ENCODE measurements at regions not wholly inside any gene's neighbourhood (a gene's known extent, or its start where the extent isn't known, plus 50 kb on each side); places are given as distances from the start of the nearest gene placed in this dataset.

DNA sequence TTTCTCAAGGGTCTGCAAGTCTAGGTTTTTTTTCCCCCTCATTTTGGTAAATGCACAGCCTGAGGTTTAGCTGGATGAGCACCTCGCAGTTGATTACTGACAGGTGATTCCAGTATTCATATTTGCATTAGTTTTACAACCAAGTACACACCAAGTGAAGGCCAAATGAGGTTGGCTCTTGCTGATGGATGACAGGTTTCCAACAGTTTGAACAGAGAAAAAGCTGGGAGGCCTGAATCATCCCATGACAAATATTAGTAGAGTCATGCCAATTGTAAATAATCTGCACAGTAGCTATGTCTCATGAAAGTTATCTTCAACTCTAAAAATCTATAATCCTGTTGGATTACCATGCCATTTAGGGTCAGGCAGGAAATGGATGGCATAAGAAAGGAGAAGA lies 399.8 kb downstream of the HTR7 start:
- intact Hi-C loops (cut with micrococcal nuclease; ENCODE audit: unreplicated experiment) = no loop called here
- H3K27ac ChIP-seq (ENCODE audit: low read depth, low read length, poor library complexity, severe bottlenecking) = no peak overlapping the region
- no peaks in the 10 kb centered on the region for H3K36me3 ChIP-seq (ENCODE audit: insufficient read depth, low read length)
- no peak overlapping the region for H3K4me3 ChIP-seq (ENCODE audit: low read depth, low read length, poor library complexity, severe bottlenecking)
- no peaks in the 10 kb centered on the region for H4K20me1 ChIP-seq (ENCODE audit: insufficient read depth, low read length)
- no TSS peak for BruUV-seq (replicated peaks)
- DNase-seq (ENCODE audit: low spot score) = no peak
- TF ChIP-seq EZH2phosphoT487 (IDR thresholded peaks at IDR 0.05; ENCODE audit: borderline replicate concordance, low read depth, low read length) = no peak
- TF ChIP-seq, protein P1, sequence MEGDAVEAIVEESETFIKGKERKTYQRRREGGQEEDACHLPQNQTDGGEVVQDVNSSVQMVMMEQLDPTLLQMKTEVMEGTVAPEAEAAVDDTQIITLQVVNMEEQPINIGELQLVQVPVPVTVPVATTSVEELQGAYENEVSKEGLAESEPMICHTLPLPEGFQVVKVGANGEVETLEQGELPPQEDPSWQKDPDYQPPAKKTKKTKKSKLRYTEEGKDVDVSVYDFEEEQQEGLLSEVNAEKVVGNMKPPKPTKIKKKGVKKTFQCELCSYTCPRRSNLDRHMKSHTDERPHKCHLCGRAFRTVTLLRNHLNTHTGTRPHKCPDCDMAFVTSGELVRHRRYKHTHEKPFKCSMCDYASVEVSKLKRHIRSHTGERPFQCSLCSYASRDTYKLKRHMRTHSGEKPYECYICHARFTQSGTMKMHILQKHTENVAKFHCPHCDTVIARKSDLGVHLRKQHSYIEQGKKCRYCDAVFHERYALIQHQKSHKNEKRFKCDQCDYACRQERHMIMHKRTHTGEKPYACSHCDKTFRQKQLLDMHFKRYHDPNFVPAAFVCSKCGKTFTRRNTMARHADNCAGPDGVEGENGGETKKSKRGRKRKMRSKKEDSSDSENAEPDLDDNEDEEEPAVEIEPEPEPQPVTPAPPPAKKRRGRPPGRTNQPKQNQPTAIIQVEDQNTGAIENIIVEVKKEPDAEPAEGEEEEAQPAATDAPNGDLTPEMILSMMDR (conservative IDR thresholded peaks at IDR 0.05; ENCODE audit: low read length) = no peak
- no peaks in the 10 kb centered on the region for H3K9me3 ChIP-seq (ENCODE audit: low read length)
- POLR2A ChIA-PET = interaction anchor here (1.0 kb wide), 1 partner anchor 32 kb away, joined by 3 read pairs; no protein-coding TSS in a partner anchor
- H3K4me1 ChIP-seq (ENCODE audit: insufficient read depth, low read length, poor library complexity, severe bottlenecking) = no peaks in the 10 kb centered on the region
- H3K4me2 ChIP-seq (ENCODE audit: low read length) = no peak overlapping the region
- H3K9me2 ChIP-seq (ENCODE audit: insufficient read depth, low read length) = no peaks in the 10 kb centered on the region
- no peak overlapping the region for H2AFZ ChIP-seq (ENCODE audit: low read length)
- no peaks in the 10 kb centered on the region for H3K79me2 ChIP-seq (ENCODE audit: insufficient read depth, low read depth, low read length)
- CTCF ChIA-PET (ENCODE audit: unreplicated experiment) = no interaction called here

DNA sequence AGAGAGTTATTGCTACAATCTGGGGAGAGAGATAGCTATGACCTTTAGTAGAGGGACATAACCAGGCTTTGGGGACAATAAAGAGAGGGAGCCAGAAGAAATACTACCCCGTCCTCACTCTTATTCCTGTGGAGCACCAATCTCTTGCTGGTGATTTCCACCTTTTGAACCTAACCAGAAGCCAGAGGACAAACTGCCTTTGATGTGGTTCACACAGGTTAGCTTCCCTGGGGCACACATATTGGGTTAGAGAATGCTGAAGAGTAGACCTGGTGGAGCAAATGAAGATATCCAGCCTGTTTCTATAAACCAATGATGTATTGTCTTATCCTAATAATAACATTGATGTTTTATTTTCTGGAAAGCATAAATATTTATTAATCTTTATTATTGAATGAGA lies 399.3 kb downstream of the HTR7 start:
- Histone ChIP-seq H3K27ac (ENCODE audit: low read depth, low read length, poor library complexity, severe bottlenecking) (no peak overlapping the region), H4K20me1 (ENCODE audit: insufficient read depth, low read length) (no peaks in the 10 kb centered on the region), H3K36me3 (ENCODE audit: insufficient read depth, low read length) (no peaks in the 10 kb centered on the region), H3K79me2 (ENCODE audit: insufficient read depth, low read depth, low read length) (no peaks in the 10 kb centered on the region), H3K4me3 (ENCODE audit: low read depth, low read length, poor library complexity, severe bottlenecking) (no peak overlapping the region), H3K4me2 (ENCODE audit: low read length) (no peak overlapping the region), H2AFZ (ENCODE audit: low read length) (no peak overlapping the region), H3K9me2 (ENCODE audit: insufficient read depth, low read length) (no peaks in the 10 kb centered on the region), H3K9me3 (ENCODE audit: low read length) (no peaks in the 10 kb centered on the region), H3K4me1 (ENCODE audit: insufficient read depth, low read length, poor library complexity, severe bottlenecking) (no peaks in the 10 kb centered on the region)
- CTCF ChIA-PET (ENCODE audit: unreplicated experiment) = no interaction called here
- intact Hi-C loops (cut with micrococcal nuclease; ENCODE audit: unreplicated experiment) = no loop called here
- POLR2A ChIA-PET = interaction anchor here (1.0 kb wide), 1 partner anchor 33 kb away, joined by 3 read pairs; no protein-coding TSS in a partner anchor
- no peak for DNase-seq (ENCODE audit: low spot score)
- TF ChIP-seq EZH2phosphoT487 (IDR thresholded peaks at IDR 0.05; ENCODE audit: borderline replicate concordance, low read depth, low read length) = no peak
- TF ChIP-seq, protein P1 (conservative IDR thresholded peaks at IDR 0.05; ENCODE audit: low read length) = no peak
- no TSS peak for BruUV-seq (replicated peaks)

DNA sequence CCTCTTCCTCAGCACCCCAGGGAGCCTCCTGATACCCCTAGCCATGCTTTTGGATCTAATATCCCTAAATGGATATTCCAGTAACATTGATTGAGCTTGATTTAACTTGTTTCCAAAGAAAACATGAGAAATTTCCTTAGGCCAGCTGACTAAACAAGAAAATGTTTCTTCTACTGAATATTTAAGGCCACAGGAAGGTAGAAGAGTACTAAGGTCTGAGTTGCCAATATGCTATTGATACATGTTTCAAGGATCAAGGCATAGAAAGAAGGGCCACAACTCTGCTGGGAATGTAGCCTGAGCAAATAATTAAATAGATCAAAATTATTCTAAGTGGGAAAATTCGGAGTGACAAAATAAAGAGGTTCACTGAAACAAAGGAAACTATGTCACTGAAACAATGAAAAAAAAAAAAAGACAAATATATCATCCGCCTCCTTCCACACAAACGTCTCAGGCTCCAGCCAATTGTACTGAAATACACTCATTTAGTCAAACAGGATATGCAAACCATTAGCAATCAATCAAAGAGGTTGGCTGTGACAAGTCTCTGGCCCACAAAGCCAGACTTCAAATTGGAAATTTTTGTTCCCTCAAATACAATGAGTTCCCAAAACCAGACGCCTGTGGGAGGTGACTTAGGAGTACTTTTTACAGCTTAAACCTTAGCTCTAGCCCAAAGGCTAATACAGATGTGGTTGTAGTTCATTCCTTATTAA lies 396.2 kb downstream of the HTR7 start:
- intact Hi-C loops (cut with micrococcal nuclease; ENCODE audit: unreplicated experiment) = no loop called here
- Histone ChIP-seq H3K4me1 (ENCODE audit: insufficient read depth, low read length, poor library complexity, severe bottlenecking) (no peaks in the 10 kb centered on the region), H3K79me2 (ENCODE audit: insufficient read depth, low read depth, low read length) (no peaks in the 10 kb centered on the region), H3K9me2 (ENCODE audit: insufficient read depth, low read length) (no peaks in the 10 kb centered on the region), H3K4me3 (ENCODE audit: low read depth, low read length, poor library complexity, severe bottlenecking) (no peak overlapping the region), H2AFZ (ENCODE audit: low read length) (no peak overlapping the region), H4K20me1 (ENCODE audit: insufficient read depth, low read length) (no peaks in the 10 kb centered on the region), H3K36me3 (ENCODE audit: insufficient read depth, low read length) (no peaks in the 10 kb centered on the region), H3K27ac (ENCODE audit: low read depth, low read length, poor library complexity, severe bottlenecking) (no peak overlapping the region), H3K4me2 (ENCODE audit: low read length) (no peak overlapping the region), H3K9me3 (ENCODE audit: low read length) (no peaks in the 10 kb centered on the region)
- TF ChIP-seq, protein P1 (conservative IDR thresholded peaks at IDR 0.05; ENCODE audit: low read length) = no peak
- no peak for TF ChIP-seq EZH2phosphoT487 (IDR thresholded peaks at IDR 0.05; ENCODE audit: borderline replicate concordance, low read depth, low read length)
- no TSS peak for BruUV-seq (replicated peaks)
- CTCF ChIA-PET (ENCODE audit: unreplicated experiment) = no interaction called here
- POLR2A ChIA-PET = interaction anchor here (0.6 kb wide), 1 partner anchor 15 kb away, joined by 3 read pairs; no protein-coding TSS in a partner anchor
- DNase-seq (ENCODE audit: low spot score) = no peak

All from OCI-LY7 (cell line).